Fibroblast of lung (primary cell): ENCODE measurements at regions not wholly inside any gene's neighbourhood (a gene's known extent, or its start where the extent isn't known, plus 50 kb on each side); places are given as distances from the start of the nearest gene placed in this dataset.
A peak's percentile ranks its signal among the peaks of the same experiment; 100 is the strongest.

Experiments used
- DNase-seq, 2 donors: peaks; one replicate each; pipeline versions ENCODE4 v3.0.0 to v3.0.0-alpha.2; 2010; ENCODE audit warnings: low read depth in 2 of 2
- H2AFZ ChIP-seq: 2 replicates; pipeline ENCODE4 v1.5.1; 2012; ENCODE audit warnings: low read length, control low read depth, inconsistent platforms
- H3K27ac ChIP-seq: 2 replicates; pipeline ENCODE4 v1.5.1; 2011; ENCODE audit warnings: low read length, control low read depth; ENCODE audit not compliant: insufficient read depth
- H3K27me3 ChIP-seq: 2 replicates; pipeline ENCODE4 v1.5.1; 2011; ENCODE audit warnings: mild to moderate bottlenecking, low read length; ENCODE audit not compliant: control insufficient read depth, insufficient read depth
- H3K36me3 ChIP-seq: 2 replicates; pipeline ENCODE4 v1.5.1; 2011; ENCODE audit warnings: low read length; ENCODE audit not compliant: control insufficient read depth, insufficient read depth
- H3K4me1 ChIP-seq: 2 replicates; pipeline ENCODE4 v1.5.1; 2011; ENCODE audit warnings: low read length; ENCODE audit not compliant: control insufficient read depth, insufficient read depth; ENCODE audit errors: extremely low read depth
- H3K4me2 ChIP-seq: 2 replicates; pipeline ENCODE4 v1.5.1; 2011; ENCODE audit warnings: low read length, control low read depth; ENCODE audit not compliant: insufficient read depth; ENCODE audit errors: extremely low read depth
- H3K4me3 ChIP-seq, 4 experiments: fragments of 200-600 bp in 1 of 4; sonication (generic) in 1 of 4; replicated peaks in 1 of 4; 2 replicates each; pipeline ENCODE4 v1.5.1; 2011 to 2016; ENCODE audit warnings: low read length in 4 of 4, low read depth in 3 of 4, mild to moderate bottlenecking in 3 of 4, control low read depth in 2 of 4, inconsistent platforms in 1 of 4, mixed read lengths in 1 of 4; ENCODE audit not compliant: insufficient read depth in 1 of 4; ENCODE audit errors: control extremely low read depth in 1 of 4
- H3K79me2 ChIP-seq: 2 replicates; pipeline ENCODE4 v1.5.1; 2012; ENCODE audit warnings: mild to moderate bottlenecking, low read length, inconsistent platforms; ENCODE audit not compliant: control insufficient read depth, insufficient read depth
- H3K9ac ChIP-seq: 2 replicates; pipeline ENCODE4 v1.5.1; 2011; ENCODE audit warnings: mild to moderate bottlenecking, low read length, control low read depth; ENCODE audit not compliant: insufficient read depth
- H3K9me3 ChIP-seq: 2 replicates; pipeline ENCODE4 v1.5.1; 2012; ENCODE audit warnings: low read depth, low read length; ENCODE audit not compliant: control insufficient read depth, insufficient read depth
- H4K20me1 ChIP-seq: 2 replicates; pipeline ENCODE4 v1.5.1; 2011; ENCODE audit warnings: low read length; ENCODE audit not compliant: control insufficient read depth, insufficient read depth; ENCODE audit errors: extremely low read depth
- EZH2 ChIP-seq: IDR thresholded peaks from 2 replicates; pipeline ENCODE4 v1.5.1; 2012; ENCODE audit warnings: low read length, control low read depth, mild to moderate bottlenecking; ENCODE audit errors: missing control alignments
- TF ChIP-seq, protein P1 (sequence below), 2 donors: IDR thresholded peaks in 1 of 2; conservative IDR thresholded peaks in 1 of 2; 1 replicate in 1 of 2; 2 replicates in 1 of 2; pipeline ENCODE4 v1.5.1; 2011 to 2012; ENCODE audit warnings: low read length in 2 of 2, control low read depth in 1 of 2, inconsistent platforms in 1 of 2, low read depth in 1 of 2, mild to moderate bottlenecking in 1 of 2

DNA sequence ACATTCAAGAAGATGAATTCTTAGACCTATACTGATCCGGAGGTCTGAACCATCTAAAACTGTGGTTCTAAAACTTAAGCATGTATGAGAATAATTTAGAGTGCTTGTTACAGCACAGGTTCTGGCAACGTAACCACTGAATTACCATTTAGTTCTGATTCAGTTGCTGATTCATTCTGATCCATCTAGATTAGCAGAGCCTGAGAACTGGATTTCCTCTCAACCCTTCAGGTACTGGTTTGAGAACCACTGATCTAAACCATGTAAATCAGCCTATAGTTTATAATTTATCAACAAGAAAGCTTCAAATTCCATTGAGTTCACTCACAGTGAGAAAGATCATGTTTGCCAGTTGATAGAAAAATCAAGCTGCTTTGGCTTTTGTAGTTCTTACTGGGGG is 1001.1 kb upstream of the EPHA6 start:
- Histone ChIP-seq H2AFZ (no peak overlapping the region), H3K9ac (no peak overlapping the region), H3K36me3 (no peaks in the 10 kb centered on the region), H3K4me3 (no peak overlapping the region), H3K4me2 (no peak overlapping the region), H3K79me2 (no peaks in the 10 kb centered on the region), H3K9me3 (no peaks in the 10 kb centered on the region), H3K27ac (no peak overlapping the region), H3K4me1 (no peaks in the 10 kb centered on the region), H3K27me3 (no peaks in the 10 kb centered on the region), H4K20me1 (no peaks in the 10 kb centered on the region)
- no peak for TF ChIP-seq EZH2
- TF ChIP-seq, protein P1, sequence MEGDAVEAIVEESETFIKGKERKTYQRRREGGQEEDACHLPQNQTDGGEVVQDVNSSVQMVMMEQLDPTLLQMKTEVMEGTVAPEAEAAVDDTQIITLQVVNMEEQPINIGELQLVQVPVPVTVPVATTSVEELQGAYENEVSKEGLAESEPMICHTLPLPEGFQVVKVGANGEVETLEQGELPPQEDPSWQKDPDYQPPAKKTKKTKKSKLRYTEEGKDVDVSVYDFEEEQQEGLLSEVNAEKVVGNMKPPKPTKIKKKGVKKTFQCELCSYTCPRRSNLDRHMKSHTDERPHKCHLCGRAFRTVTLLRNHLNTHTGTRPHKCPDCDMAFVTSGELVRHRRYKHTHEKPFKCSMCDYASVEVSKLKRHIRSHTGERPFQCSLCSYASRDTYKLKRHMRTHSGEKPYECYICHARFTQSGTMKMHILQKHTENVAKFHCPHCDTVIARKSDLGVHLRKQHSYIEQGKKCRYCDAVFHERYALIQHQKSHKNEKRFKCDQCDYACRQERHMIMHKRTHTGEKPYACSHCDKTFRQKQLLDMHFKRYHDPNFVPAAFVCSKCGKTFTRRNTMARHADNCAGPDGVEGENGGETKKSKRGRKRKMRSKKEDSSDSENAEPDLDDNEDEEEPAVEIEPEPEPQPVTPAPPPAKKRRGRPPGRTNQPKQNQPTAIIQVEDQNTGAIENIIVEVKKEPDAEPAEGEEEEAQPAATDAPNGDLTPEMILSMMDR (conservative IDR thresholded peaks at IDR 0.05 in 1 of 2, IDR thresholded peaks at IDR 0.05 in 1 of 2; ENCODE audit: low read depth in 1 of 2, low read length in 2 of 2), result no peak
- peak in 1 of 2 donors; percentile 31 for DNase-seq

DNA sequence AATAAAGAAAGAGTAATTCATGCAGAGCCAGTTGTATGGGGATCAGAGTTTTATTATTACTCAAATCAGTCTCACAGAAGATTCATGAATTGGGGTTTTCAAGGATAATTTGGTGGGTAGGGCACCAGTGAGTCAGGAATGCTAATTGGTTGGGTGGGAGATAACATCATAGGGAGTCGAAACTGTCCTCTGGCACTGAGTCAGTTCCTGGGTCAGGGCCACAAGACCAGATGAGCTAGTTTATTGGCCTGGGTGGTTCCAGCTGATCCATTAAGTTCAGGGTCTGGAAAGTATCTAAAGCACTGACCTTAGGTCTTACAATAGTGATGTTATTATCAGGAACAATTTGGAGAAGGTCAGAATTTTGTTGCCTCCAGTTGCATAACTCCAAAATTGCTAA is 998.6 kb upstream of the EPHA6 start:
- Histone ChIP-seq H4K20me1 (no peaks in the 10 kb centered on the region), H3K79me2 (no peaks in the 10 kb centered on the region), H3K27me3 (no peaks in the 10 kb centered on the region), H3K4me1 (no peaks in the 10 kb centered on the region), H2AFZ (no peak overlapping the region), H3K9ac (no peak overlapping the region), H3K27ac (no peak overlapping the region), H3K4me2 (no peak overlapping the region), H3K9me3 (no peaks in the 10 kb centered on the region), H3K4me3 (no peak overlapping the region), H3K36me3 (no peaks in the 10 kb centered on the region)
- no peak for TF ChIP-seq EZH2
- TF ChIP-seq, protein P1 (conservative IDR thresholded peaks at IDR 0.05 in 1 of 2, IDR thresholded peaks at IDR 0.05 in 1 of 2; ENCODE audit: low read depth in 1 of 2, low read length in 2 of 2), result no peak
- DNase-seq, result peak in 1 of 2 donors; percentile 9

DNA sequence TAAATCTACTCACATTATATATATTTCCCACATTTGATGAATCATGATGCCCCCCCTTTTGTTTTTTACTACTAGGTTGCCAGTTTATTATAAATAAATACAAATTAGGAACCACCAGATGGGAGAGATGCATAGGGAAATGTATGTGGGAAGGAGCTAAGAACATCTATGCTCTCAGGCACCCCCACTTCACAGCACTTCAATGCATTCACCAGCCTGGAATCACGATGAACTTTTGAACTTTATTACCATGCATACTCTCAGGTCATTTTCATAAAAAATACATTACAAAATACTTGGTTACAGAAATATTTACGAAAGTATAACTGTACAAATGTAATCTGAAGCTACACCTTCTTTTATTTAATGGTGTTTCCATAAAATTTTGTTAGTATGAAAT is 988.0 kb upstream of the EPHA6 start:
- Histone ChIP-seq H4K20me1 (no peaks in the 10 kb centered on the region), H3K4me3 (no peak overlapping the region), H3K27ac (no peak overlapping the region), H3K9ac (no peak overlapping the region), H3K79me2 (no peaks in the 10 kb centered on the region), H3K4me2 (no peak overlapping the region), H3K27me3 (no peaks in the 10 kb centered on the region), H2AFZ (no peak overlapping the region), H3K9me3 (no peaks in the 10 kb centered on the region), H3K36me3 (no peaks in the 10 kb centered on the region), H3K4me1 (no peaks in the 10 kb centered on the region)
- TF ChIP-seq, protein P1 (conservative IDR thresholded peaks at IDR 0.05 in 1 of 2, IDR thresholded peaks at IDR 0.05 in 1 of 2; ENCODE audit: low read depth in 1 of 2, low read length in 2 of 2), result no peak
- no peak for DNase-seq
